Globus pallidus (tissue), 1 donor: ENCODE measurements at regions not wholly inside any gene's neighbourhood (a gene's known extent, or its start where the extent isn't known, plus 50 kb on each side); places are given as distances from the start of the nearest gene placed in this dataset.
A peak's percentile ranks its signal among the peaks of the same experiment; 100 is the strongest.

Experiments
- DNase-seq: peaks from one replicate; pipeline ENCODE4 v3.0.0-alpha.2; 2015; ENCODE audit warnings: low spot score

- no peak for DNase-seq
Observed at GRCh38 chr11:97414801-97415200, 1025.0 kb downstream of the JRKL start.

- no peak for DNase-seq
Observed at GRCh38 chr11:97419729-97420128, 1029.9 kb downstream of the JRKL start.

GRCh38 chr11:97428247-97428790, 1038.5 kb downstream of the JRKL start:
- DNase-seq: no peak

GRCh38 chr11:97430877-97431276, 1041.1 kb downstream of the JRKL start:
- no peak for DNase-seq

GRCh38 chr11:97432926-97433325, 1043.1 kb downstream of the JRKL start:
- no peak for DNase-seq

- no peak for DNase-seq
Observed at GRCh38 chr11:97445561-97445960, 1055.7 kb downstream of the JRKL start.

GRCh38 chr11:97451441-97451840, 1061.6 kb downstream of the JRKL start:
- DNase-seq: no peak

GRCh38 chr11:97454988-97455387, 1065.2 kb downstream of the JRKL start:
- DNase-seq: peak; percentile 42

- DNase-seq: no peak
Observed at GRCh38 chr11:97460091-97460490, 1070.3 kb downstream of the JRKL start.

GRCh38 chr11:97461044-97461880, 1071.4 kb downstream of the JRKL start:
- no peak for DNase-seq

GRCh38 chr11:97461934-97462333, 1072.1 kb downstream of the JRKL start:
- no peak for DNase-seq

- no peak for DNase-seq
Observed at GRCh38 chr11:97463891-97464290, 1074.1 kb downstream of the JRKL start.

- DNase-seq: no peak
Observed at GRCh38 chr11:97471480-97471879, 1081.7 kb downstream of the JRKL start.

GRCh38 chr11:97487387-97487786, 1097.6 kb downstream of the JRKL start:
- no peak for DNase-seq

- no peak for DNase-seq
Observed at GRCh38 chr11:97498891-97499290, 1109.1 kb downstream of the JRKL start.

- DNase-seq: no peak
Observed at GRCh38 chr11:97502201-97502600, 1112.4 kb downstream of the JRKL start.

- no peak for DNase-seq
Observed at GRCh38 chr11:97506076-97506759, 1116.4 kb downstream of the JRKL start.

GRCh38 chr11:97514446-97514845, 1124.6 kb downstream of the JRKL start:
- no peak for DNase-seq

- no peak for DNase-seq
Observed at GRCh38 chr11:97516688-97517087, 1126.9 kb downstream of the JRKL start.

GRCh38 chr11:97525273-97525672, 1135.5 kb downstream of the JRKL start:
- no peak for DNase-seq

GRCh38 chr11:97537407-97538150, 1147.8 kb downstream of the JRKL start:
- DNase-seq: no peak

GRCh38 chr11:97544431-97544830, 1154.6 kb downstream of the JRKL start:
- DNase-seq: no peak
